Epithelial cell of esophagus (primary cell): ENCODE measurements at regions not wholly inside any gene's neighbourhood (a gene's known extent, or its start where the extent isn't known, plus 50 kb on each side); places are given as distances from the start of the nearest gene placed in this dataset.

ENCODE experiments used
- DNase-seq: peaks from one replicate; pipeline ENCODE4 v3.0.0; 2010; ENCODE audit warnings: low read depth
- H3K4me3 ChIP-seq: 2 replicates; pipeline ENCODE4 v1.5.1; 2011; ENCODE audit warnings: mild to moderate bottlenecking, low read length, control low read depth
- CTCF ChIP-seq: IDR thresholded peaks from 2 replicates; pipeline ENCODE4 v1.5.1; 2011; ENCODE audit warnings: low read depth, mild to moderate bottlenecking, low read length, control low read depth, inconsistent platforms; ENCODE audit not compliant: insufficient read depth; ENCODE audit errors: missing control alignments

DNA sequence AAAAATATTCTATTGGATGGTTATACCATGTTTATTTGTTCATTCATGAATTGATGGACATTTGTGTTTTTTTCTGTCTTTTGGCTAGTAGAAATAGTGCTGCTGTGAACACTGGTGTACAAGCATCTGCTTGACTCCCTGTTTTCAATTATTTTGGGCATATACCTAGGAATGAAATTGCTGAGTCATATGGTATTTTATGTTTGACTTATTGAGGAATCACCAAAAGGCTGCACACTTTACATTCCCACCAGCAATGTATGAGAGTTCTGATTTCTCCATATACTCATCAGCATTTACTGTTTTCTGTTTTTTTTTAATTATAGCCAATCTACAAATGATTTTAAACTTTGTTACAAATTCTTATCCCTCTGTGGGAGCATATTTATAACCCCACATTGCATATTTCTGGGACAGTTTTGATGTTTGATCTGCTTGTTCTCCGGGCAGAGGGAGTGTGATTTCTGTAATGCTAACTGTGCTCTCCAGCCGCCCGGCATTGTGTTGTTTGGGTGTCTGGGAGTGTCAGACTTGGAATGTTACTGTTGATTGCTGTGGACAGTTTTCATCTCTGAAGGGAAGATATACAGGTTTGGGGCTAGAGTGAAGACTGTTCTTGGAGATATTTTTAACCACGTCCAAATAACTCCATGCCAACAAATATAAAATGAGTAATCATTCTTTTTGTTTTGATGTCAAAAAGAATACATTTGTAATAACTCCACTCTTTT lies 60.5 kb upstream of the PGRMC2 start:
- no peak overlapping the region for H3K4me3 ChIP-seq
- DNase-seq, result no peak
- TF ChIP-seq CTCF, result no peak

DNA sequence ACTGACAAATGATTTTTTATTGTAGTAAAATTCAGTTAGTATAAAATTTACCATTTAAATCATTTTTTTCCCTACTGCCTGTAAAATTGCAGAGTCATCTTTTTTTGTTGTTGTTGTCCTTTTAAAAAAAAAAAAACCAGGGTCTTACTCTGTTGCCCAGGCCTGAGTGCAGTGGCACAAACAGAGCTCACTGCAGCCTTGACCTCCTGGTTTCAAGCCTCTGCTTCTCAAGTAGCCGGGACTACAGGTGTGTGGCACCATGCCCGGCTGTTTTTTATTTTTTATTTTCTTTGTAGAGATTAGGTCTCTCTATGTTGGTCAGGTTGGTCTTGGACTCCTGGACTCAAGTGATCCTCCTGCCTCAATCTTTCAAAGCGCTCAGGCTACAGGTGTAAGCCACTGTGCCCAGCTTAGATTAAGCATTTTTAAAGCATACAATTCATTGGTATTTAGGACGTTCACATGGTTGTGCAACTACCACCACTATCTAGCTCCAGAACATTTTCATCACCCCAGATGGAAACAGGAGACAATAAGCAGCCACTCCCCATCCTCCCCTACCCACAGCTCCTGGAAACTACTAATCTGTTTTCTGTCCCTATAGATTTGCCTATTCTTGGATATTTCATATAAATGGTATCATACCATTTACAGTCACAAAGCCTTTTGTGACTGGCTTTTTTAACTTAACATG lies 59.7 kb upstream of the PGRMC2 start:
- DNase-seq, result no peak
- H3K4me3 ChIP-seq, result no peak overlapping the region
- no peak for TF ChIP-seq CTCF

GRCh38 chr4:128346054-128346716 lies 58.6 kb upstream of the PGRMC2 start:
- H3K4me3 ChIP-seq, result no peak overlapping the region
- DNase-seq, result no peak
- no peak for TF ChIP-seq CTCF

- DNase-seq, result no peak
- H3K4me3 ChIP-seq, result no peak overlapping the region
- no peak for TF ChIP-seq CTCF
These were observed 58.0 kb upstream of the PGRMC2 start for GRCh38 chr4:128345650-128346049.

- H3K4me3 ChIP-seq, result no peak overlapping the region
- no peak for DNase-seq
- TF ChIP-seq CTCF, result no peak
These were observed 55.1 kb upstream of the PGRMC2 start for GRCh38 chr4:128342762-128343161.

DNA sequence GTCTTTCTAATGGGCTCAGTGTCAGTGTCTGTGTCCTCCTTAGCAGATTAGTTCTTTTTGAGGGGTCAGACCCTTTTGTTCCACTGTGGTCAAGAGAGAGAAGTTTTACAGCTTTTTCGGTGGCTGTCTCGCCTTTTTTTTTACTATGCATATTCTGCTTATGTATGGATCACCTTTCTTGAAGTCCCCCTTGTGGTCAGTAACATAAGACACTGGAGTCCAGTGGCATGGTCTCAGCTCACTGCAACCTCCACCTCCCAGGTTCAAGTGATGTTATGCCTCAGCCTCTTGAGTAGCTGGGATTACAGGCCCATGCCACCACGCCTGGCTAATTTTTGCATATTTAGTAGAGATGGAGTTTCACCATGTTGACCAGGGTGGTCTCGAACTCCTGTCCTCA lies 54.0 kb upstream of the PGRMC2 start:
- no peak overlapping the region for H3K4me3 ChIP-seq
- no peak for DNase-seq
- no peak for TF ChIP-seq CTCF
